Lung (tissue), 11 donors: ENCODE measurements at regions not wholly inside any gene's neighbourhood (a gene's known extent, or its start where the extent isn't known, plus 50 kb on each side); places are given as distances from the start of the nearest gene placed in this dataset.

Source experiments
- ATAC-seq: fragments of 200-7000 bp; cut with Tn5 transposase; one replicate; pipeline ENCODE4 v1.9.1; 2020; ENCODE audit warnings: moderate number of reproducible peaks; ENCODE audit not compliant: insufficient read depth, low FRiP score
- DNase-seq, 3 donors: peaks; one replicate each; pipeline ENCODE4 v3.0.0-alpha.2; 2013 to 2017
- H3K27ac ChIP-seq, 2 donors: one replicate each; pipeline ENCODE4 v1.5.1; 2013; ENCODE audit warnings: mild to moderate bottlenecking in 2 of 2, moderate library complexity in 2 of 2, control low read depth in 1 of 2, inconsistent platforms in 1 of 2, low read depth in 1 of 2, low read length in 1 of 2
- H3K27me3 ChIP-seq, 3 donors: one replicate each; pipeline ENCODE4 v1.5.1; 2013; ENCODE audit warnings: low read length in 2 of 3; ENCODE audit not compliant: control insufficient read depth in 3 of 3, insufficient read depth in 3 of 3
- H3K36me3 ChIP-seq, 4 donors: one replicate each; pipeline ENCODE4 v1.5.1; 2013; ENCODE audit warnings: low read length in 4 of 4, mild to moderate bottlenecking in 1 of 4, moderate library complexity in 1 of 4; ENCODE audit not compliant: control insufficient read depth in 4 of 4, insufficient read depth in 4 of 4
- H3K4me1 ChIP-seq, 5 donors: one replicate each; pipeline ENCODE4 v1.5.1; 2013; ENCODE audit warnings: low read length in 5 of 5, mild to moderate bottlenecking in 2 of 5, moderate library complexity in 1 of 5; ENCODE audit not compliant: control insufficient read depth in 5 of 5, insufficient read depth in 5 of 5
- H3K4me3 ChIP-seq: one replicate; pipeline ENCODE4 v1.5.1; 2013; ENCODE audit warnings: mild to moderate bottlenecking, control low read depth, moderate library complexity
- H3K9ac ChIP-seq, 2 donors: one replicate each; pipeline ENCODE4 v1.5.1; 2013; ENCODE audit warnings: low read length in 2 of 2, control low read depth in 1 of 2; ENCODE audit not compliant: insufficient read depth in 1 of 2
- H3K9me3 ChIP-seq, 4 donors: one replicate each; pipeline ENCODE4 v1.5.1; 2013; ENCODE audit warnings: low read length in 3 of 4, mild to moderate bottlenecking in 1 of 4, moderate library complexity in 1 of 4; ENCODE audit not compliant: control insufficient read depth in 4 of 4, insufficient read depth in 3 of 4
- CTCF ChIP-seq: IDR thresholded peaks from 2 replicates; pipeline ENCODE4 v1.5.1; 2012; ENCODE audit warnings: mild to moderate bottlenecking; ENCODE audit errors: control extremely low read depth, extremely low read depth
- WGBS, 2 donors: extraction: QIAGEN DNeasy Blood & Tissue Kit; methylation state at CpG; one replicate each; pipeline ENCODE4 v1.1.7; 2013; 5-methylcytosine and 5-hydroxymethylcytosine counted together
- donor health status: control.
- donor health status: control.
- donor health status: Bipolar disorder and iron deficiency.
- donor health status: healthy.
- donor health status: DM: yes; HTN: yes; CAD: no.

- DNase-seq, result no peak
- WGBS, 2 donors, result 67 to 88% methylated on average over 1 of the region's 1 CpG
These were observed 325.6 kb upstream of the TLE4 start for GRCh38 chr9:79246170-79246569.

GRCh38 chr9:79247021-79247420 lies 324.7 kb upstream of the TLE4 start:
- TF ChIP-seq CTCF, result no peak
- no peak overlapping the region for H3K4me3 ChIP-seq

More at GRCh38 chr9:79246170-79246569, 325.6 kb upstream of the TLE4 start:
- Histone ChIP-seq H3K27ac (no peak overlapping the region), H3K4me3 (no peak overlapping the region), H3K27me3 (no peaks in the 10 kb centered on the region), H3K9ac (no peak overlapping the region), H3K4me1 (no peaks in the 10 kb centered on the region), H3K9me3 (no peaks in the 10 kb centered on the region), H3K36me3 (no peaks in the 10 kb centered on the region)
- no peak for TF ChIP-seq CTCF
- no peak for ATAC-seq

GRCh38 chr9:79250806-79251205 lies 321.0 kb upstream of the TLE4 start:
- H3K4me3 ChIP-seq, result no peak overlapping the region

More at GRCh38 chr9:79247021-79247420, 324.7 kb upstream of the TLE4 start:
- Histone ChIP-seq H3K36me3 (no peaks in the 10 kb centered on the region), H3K27ac (no peak overlapping the region), H3K9me3 (no peaks in the 10 kb centered on the region), H3K9ac (no peak overlapping the region), H3K27me3 (no peaks in the 10 kb centered on the region), H3K4me1 (no peaks in the 10 kb centered on the region)
- no peak for DNase-seq
- no peak for ATAC-seq

More at GRCh38 chr9:79250806-79251205, 321.0 kb upstream of the TLE4 start:
- WGBS, 2 donors, result 79 to 87% methylated on average over 1 of the region's 1 CpG
- H3K27ac ChIP-seq, result no peak overlapping the region
- H3K4me1 ChIP-seq, result no peaks in the 10 kb centered on the region
- no peaks in the 10 kb centered on the region for H3K9me3 ChIP-seq
- H3K36me3 ChIP-seq, result no peaks in the 10 kb centered on the region
- no peak overlapping the region for H3K9ac ChIP-seq
- ATAC-seq (no peak), DNase-seq (no peak)
- TF ChIP-seq CTCF, result no peak
- peaks cover 0 to 14% (median 8%) of the 10 kb centered on the region in 3 donors for H3K27me3 ChIP-seq
